Breast epithelium (tissue), 4 donors: ENCODE measurements at regions not wholly inside any gene's neighbourhood (a gene's known extent, or its start where the extent isn't known, plus 50 kb on each side); places are given as distances from the start of the nearest gene placed in this dataset.

Source experiments
- DNase-seq, 2 donors: peaks; one replicate each; pipeline ENCODE4 v3.0.0-alpha.2; 2019; ENCODE audit warnings: low spot score in 2 of 2
- H3K27ac ChIP-seq, 2 donors: fragments of 200-600 bp; sonication (generic) in 1 of 2; one replicate each; pipeline ENCODE4 v1.5.1; 2016 to 2019; ENCODE audit warnings: mild to moderate bottlenecking in 1 of 2
- H3K27me3 ChIP-seq, 2 donors: fragments of 200-600 bp; sonication (generic) in 1 of 2; one replicate each; pipeline versions ENCODE4 v1.5.1 to v1.6.0; 2017 to 2019; ENCODE audit warnings: control low read depth in 1 of 2, mild to moderate bottlenecking in 1 of 2
- H3K36me3 ChIP-seq: fragments of 200-600 bp; one replicate; pipeline ENCODE4 v1.5.1; 2019
- H3K4me1 ChIP-seq, 2 donors: fragments of 200-600 bp; sonication (generic); one replicate each; pipeline ENCODE4 v1.5.1; 2016 to 2019; ENCODE audit warnings: control low read depth in 1 of 2
- H3K4me3 ChIP-seq, 3 donors: fragments of 200-600 bp; sonication (generic); 1 replicate in 2 of 3; 2 replicates in 1 of 3; pipeline ENCODE4 v1.5.1; 2016 to 2019; ENCODE audit warnings: mild to moderate bottlenecking in 3 of 3, moderate library complexity in 2 of 3
- H3K9me3 ChIP-seq, 2 donors: fragments of 200-600 bp; sonication (generic) in 1 of 2; one replicate each; pipeline ENCODE4 v1.5.1; 2016 to 2019; ENCODE audit warnings: control low read depth in 1 of 2
- POLR2A ChIP-seq: fragments of 450-650 bp; IDR thresholded peaks from one replicate; pipeline ENCODE4 v1.6.1; 2016; ENCODE audit warnings: antibody characterized with exemption, mild to moderate bottlenecking, moderate library complexity
- POLR2AphosphoS5 ChIP-seq, 3 donors: sonication (generic); formaldehyde crosslinking; IDR thresholded peaks; one replicate each; pipeline ENCODE4 v1.6.1; 2017; ENCODE audit warnings: antibody characterized with exemption in 3 of 3
- intact Hi-C: fragments of 100-400 bp; cut with DNase I; formaldehyde crosslinking; loops from one replicate; pipeline ENCODE4 v1.15.1; 2023; ENCODE audit warnings: low total_unique reads
- TF ChIP-seq, protein P1 (sequence below), 3 donors: fragments of 450-650 bp; IDR thresholded peaks; one replicate each; pipeline ENCODE4 v1.5.1; 2016 to 2017; ENCODE audit warnings: antibody characterized with exemption in 3 of 3, mild to moderate bottlenecking in 3 of 3, moderate library complexity in 3 of 3

DNA sequence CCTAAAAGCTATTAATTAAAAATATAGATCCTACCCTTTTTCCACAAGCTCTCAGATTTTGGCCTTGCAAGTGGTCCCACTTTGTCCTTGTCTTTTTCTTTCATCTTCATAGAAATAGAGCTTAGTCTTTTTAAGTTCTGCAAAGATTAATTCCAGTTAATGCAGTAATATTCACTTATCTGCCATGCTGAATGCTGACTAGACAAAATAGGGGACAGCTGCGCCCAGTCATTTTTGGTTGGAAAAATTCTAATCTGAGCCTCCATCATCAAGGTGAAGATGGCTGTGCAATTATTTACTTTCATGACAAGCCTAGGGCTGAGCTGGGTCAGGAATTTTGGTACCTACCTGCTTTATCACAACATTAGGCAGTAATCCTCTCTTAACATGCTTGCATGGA lies 241.3 kb upstream of the CXorf66 start:
- Histone ChIP-seq H3K4me3 (no peak overlapping the region), H3K9me3 (no peaks in the 10 kb centered on the region), H3K36me3 (no peaks in the 10 kb centered on the region), H3K4me1 (no peaks in the 10 kb centered on the region), H3K27me3 (peaks cover 0 to 18% of the 10 kb centered on the region in 2 donors), H3K27ac (no peak overlapping the region)
- DNase-seq, result no peak
- TF ChIP-seq POLR2A (no peak), POLR2AphosphoS5 (IDR thresholded peaks at IDR 0.05) (no peak)
- TF ChIP-seq, protein P1, sequence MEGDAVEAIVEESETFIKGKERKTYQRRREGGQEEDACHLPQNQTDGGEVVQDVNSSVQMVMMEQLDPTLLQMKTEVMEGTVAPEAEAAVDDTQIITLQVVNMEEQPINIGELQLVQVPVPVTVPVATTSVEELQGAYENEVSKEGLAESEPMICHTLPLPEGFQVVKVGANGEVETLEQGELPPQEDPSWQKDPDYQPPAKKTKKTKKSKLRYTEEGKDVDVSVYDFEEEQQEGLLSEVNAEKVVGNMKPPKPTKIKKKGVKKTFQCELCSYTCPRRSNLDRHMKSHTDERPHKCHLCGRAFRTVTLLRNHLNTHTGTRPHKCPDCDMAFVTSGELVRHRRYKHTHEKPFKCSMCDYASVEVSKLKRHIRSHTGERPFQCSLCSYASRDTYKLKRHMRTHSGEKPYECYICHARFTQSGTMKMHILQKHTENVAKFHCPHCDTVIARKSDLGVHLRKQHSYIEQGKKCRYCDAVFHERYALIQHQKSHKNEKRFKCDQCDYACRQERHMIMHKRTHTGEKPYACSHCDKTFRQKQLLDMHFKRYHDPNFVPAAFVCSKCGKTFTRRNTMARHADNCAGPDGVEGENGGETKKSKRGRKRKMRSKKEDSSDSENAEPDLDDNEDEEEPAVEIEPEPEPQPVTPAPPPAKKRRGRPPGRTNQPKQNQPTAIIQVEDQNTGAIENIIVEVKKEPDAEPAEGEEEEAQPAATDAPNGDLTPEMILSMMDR (IDR thresholded peaks at IDR 0.05), result no peak
- intact Hi-C loops, result no loop called here

DNA sequence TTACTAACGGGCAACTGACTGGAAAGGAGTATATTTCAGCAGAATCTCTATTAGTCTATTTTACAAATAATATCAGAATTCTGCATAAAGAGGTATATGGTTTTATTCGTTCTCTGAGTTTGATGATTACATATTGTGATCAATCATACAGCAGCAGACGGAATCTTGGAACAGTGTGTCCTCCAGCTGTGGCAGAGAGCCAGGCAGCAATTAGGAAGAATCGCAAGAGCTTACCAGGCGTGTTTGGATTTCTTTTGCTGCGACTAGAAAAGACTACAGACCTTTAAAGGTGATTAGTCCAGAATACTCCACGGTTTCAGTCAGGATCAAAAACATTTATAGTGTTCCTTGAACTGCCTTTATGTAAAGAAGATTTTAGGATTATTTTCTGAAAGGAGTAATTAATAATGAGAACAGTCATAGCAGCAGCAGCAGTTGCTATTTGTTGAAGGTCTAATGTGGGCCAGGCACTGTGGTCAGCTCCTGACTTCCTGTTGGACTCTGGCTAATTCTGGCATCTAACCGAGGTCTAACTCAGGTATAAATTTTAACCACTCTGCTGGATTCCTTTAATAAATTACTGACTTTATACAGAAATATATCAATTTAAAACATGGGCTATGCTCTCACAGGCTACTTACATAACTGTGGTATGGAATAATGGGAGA lies 225.3 kb upstream of the CXorf66 start:
- TF ChIP-seq, protein P1 (IDR thresholded peaks at IDR 0.05), result no peak
- TF ChIP-seq POLR2AphosphoS5 (IDR thresholded peaks at IDR 0.05) (no peak), POLR2A (no peak)
- no peak overlapping the region for H3K27ac ChIP-seq
- H3K9me3 ChIP-seq, result no peaks in the 10 kb centered on the region
- no peaks in the 10 kb centered on the region for H3K4me1 ChIP-seq
- H3K27me3 ChIP-seq, result peaks cover 0 to 36% of the 10 kb centered on the region in 2 donors
- H3K36me3 ChIP-seq, result no peaks in the 10 kb centered on the region
- no peak overlapping the region for H3K4me3 ChIP-seq
- no peak for DNase-seq
- intact Hi-C loops, result no loop called here

DNA sequence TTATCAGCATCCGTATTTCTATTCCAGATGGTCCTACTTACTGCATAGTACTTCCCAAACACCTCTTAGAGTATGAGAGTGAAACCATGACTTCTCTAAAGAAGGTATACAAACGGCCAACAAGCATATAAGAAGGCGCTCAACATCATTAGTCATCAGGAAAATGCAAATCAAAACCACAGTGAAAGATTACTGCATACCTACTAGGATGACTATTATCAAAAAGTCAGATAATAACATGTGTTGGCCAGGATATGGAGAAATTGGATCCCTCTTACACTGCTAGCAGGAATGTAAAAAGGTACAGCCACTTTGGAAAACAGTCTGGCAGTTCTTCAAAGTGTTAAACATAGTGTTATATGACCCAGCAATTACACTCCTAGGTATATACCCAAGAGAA lies 215.3 kb upstream of the CXorf66 start:
- no peaks in the 10 kb centered on the region for H3K4me1 ChIP-seq
- no peak for TF ChIP-seq POLR2AphosphoS5 (IDR thresholded peaks at IDR 0.05)
- TF ChIP-seq POLR2A, result no peak
- TF ChIP-seq, protein P1 (IDR thresholded peaks at IDR 0.05), result no peak
- no peak overlapping the region for H3K27ac ChIP-seq
- no peaks in the 10 kb centered on the region for H3K36me3 ChIP-seq
- no peak overlapping the region for H3K4me3 ChIP-seq
- H3K9me3 ChIP-seq, result no peaks in the 10 kb centered on the region
- intact Hi-C loops, result no loop called here
- no peak for DNase-seq
- H3K27me3 ChIP-seq, result peaks cover 0 to 37% of the 10 kb centered on the region in 2 donors

DNA sequence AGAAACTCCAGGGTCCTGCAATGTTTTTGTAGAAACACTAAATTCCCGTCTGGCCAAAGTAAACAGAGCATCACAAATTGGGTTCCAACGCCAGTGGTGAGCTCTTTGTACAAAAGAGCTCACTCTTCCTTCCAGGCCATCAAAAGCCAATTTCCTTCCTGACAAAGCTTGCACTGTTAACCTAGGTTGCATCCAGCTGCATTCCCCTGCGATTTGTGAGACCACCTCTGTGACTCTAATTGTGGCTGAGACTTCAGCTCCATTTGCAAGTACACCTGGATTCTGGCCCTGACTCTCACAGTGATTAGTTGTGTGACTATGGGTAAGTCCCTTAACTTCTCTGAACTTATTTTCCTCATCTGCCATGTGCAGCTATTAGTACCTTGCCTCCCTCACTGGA lies 212.5 kb upstream of the CXorf66 start:
- Histone ChIP-seq H3K36me3 (no peaks in the 10 kb centered on the region), H3K9me3 (no peaks in the 10 kb centered on the region), H3K4me3 (no peak overlapping the region), H3K27ac (no peak overlapping the region), H3K4me1 (no peaks in the 10 kb centered on the region), H3K27me3 (peaks cover 0 to 26% of the 10 kb centered on the region in 2 donors)
- TF ChIP-seq POLR2A (no peak), POLR2AphosphoS5 (IDR thresholded peaks at IDR 0.05) (no peak)
- TF ChIP-seq, protein P1 (IDR thresholded peaks at IDR 0.05), result no peak
- no peak for DNase-seq
- intact Hi-C loops, result no loop called here

DNA sequence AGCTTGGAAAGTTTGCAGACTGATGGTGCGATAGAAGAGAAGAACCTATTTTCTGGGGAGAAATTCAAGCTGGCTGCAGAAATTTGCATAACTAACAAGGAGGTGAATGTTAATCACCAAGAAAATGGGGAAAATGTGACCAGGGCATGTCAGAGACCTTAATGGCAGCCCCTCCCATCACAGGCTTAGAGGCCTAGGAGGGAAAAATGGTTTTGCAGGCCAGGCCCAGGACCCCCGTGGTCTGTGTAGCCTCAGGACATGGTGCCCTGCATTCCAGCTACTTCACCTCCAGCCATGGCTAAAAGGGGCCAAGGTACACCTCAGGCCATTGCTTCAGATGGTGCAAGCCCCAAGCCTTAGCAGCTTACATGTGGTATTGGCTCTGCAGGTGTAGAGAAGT lies 207.1 kb upstream of the CXorf66 start:
- Histone ChIP-seq H3K27ac (no peak overlapping the region), H3K4me1 (no peaks in the 10 kb centered on the region), H3K27me3 (peaks cover 0 to 3% of the 10 kb centered on the region in 2 donors), H3K9me3 (no peaks in the 10 kb centered on the region), H3K4me3 (no peak overlapping the region), H3K36me3 (no peaks in the 10 kb centered on the region)
- DNase-seq, result no peak
- intact Hi-C loops, result no loop called here
- TF ChIP-seq, protein P1 (IDR thresholded peaks at IDR 0.05), result no peak
- TF ChIP-seq POLR2A, result no peak
- no peak for TF ChIP-seq POLR2AphosphoS5 (IDR thresholded peaks at IDR 0.05)
